ENCODE measurements at regions not wholly inside any gene's neighbourhood (a gene's known extent, or its start where the extent isn't known, plus 50 kb on each side); places are given as distances from the start of the nearest gene placed in this dataset.
"Not testable (repeated sequence)": the region's sequence is repeated elsewhere in the genome, so short reads cannot be mapped to it uniquely, and the experiment has no call there.

DNA sequence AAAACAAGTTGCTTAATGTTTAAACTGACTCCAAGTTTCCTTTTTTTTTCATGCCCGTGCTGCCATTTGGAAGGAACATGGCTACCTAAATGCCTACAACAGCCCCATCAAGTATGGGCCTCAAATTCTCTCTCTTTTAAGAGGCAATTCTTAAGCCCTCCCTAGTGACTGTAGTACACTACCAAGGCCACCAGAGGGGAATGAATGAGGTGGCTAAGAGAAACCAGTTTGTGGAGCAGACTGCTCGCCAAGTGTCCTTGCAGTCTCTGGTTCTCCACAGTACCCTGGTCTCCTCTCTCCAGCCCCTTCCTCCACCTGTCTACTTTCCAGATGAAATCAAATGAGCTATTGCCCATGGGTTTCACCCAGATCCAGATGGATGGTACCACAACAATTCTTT lies 1809.6 kb downstream of the BRINP3 start:
- no peak for DNase-seq

DNA sequence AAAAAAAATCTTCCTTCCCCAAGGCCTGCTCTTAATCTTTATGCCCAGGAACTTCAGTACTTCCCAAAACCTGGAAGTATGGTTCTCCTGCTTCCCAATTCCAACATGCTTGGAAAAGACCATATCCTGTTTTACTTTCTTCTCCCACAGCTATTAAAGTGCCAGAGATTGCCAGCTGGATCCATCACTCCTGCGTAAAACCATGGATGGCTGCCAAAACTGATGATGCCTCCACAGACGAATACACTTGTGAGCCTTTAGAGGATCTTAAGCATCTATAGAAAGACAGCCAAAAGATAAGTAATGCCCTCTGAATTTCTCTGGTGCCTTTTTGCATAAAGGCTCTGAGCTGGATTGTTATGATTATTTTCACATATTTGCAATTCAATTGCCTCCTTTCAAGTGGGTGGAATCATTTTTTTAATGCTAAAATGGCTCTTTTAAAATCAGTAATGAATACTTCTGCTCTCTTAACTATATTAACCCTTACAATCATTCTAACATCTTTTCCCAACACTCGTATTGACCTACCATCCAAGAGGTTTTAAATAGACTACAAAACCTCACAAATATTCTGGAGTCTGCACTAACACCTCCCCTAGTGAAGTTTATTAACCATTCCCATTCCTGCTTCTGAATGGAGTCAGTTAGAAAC lies 1807.8 kb downstream of the BRINP3 start:
- no peak for DNase-seq

GRCh38 chr1:188670837-188671236 lies 1806.8 kb downstream of the BRINP3 start:
- DNase-seq: no peak

- DNase-seq: no peak
Observed at GRCh38 chr1:188672153-188672552, 1805.5 kb downstream of the BRINP3 start.

- DNase-seq: no peak
Observed at GRCh38 chr1:188689542-188689941, 1788.1 kb downstream of the BRINP3 start.

DNA sequence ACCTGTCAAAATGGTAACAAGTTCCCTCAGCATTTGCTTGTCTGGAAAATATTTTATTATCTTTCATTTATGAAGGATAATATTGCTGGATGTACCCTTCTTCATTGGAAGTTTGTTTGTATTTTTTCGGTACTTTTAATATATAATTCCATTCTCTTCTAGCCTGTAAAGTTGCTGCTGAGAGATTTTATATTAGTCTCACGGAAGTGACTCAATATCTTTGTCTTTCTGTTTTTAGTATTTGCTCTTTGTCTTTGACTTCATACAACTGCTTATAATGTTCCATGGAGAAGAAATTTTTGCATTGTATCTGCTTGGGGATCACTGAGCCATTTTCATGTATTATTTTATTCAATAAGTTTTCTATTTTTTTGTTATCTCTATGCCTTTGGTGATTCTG lies 1777.5 kb downstream of the BRINP3 start:
- no peak for DNase-seq

- peak; percentile 41 for DNase-seq
Observed at GRCh38 chr1:188706742-188707141, 1770.9 kb downstream of the BRINP3 start.

GRCh38 chr1:188708795-188709535 lies 1768.7 kb downstream of the BRINP3 start:
- no peak for DNase-seq

- DNase-seq: no peak
Observed at GRCh38 chr1:188715566-188715965, 1762.1 kb downstream of the BRINP3 start.

DNA sequence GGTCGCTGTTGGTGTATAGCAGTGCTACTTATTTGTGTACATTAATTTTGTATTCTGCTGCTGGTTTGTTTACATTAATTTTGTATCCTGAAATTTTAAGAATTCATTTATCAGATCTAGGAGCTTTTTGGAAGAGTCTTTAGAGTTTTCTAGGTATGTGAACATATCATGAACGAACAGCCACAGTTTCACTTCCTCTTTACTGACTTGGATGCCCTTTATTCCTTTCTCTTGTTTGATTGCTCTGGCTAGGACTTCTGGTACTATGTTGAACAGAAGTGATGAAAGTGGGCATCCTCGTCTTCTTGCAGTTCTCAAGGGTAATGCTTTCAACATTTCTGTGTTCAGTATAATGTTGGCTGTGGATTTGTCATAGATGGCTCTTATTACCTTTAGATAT lies 1757.9 kb downstream of the BRINP3 start:
- DNase-seq: no peak

DNA sequence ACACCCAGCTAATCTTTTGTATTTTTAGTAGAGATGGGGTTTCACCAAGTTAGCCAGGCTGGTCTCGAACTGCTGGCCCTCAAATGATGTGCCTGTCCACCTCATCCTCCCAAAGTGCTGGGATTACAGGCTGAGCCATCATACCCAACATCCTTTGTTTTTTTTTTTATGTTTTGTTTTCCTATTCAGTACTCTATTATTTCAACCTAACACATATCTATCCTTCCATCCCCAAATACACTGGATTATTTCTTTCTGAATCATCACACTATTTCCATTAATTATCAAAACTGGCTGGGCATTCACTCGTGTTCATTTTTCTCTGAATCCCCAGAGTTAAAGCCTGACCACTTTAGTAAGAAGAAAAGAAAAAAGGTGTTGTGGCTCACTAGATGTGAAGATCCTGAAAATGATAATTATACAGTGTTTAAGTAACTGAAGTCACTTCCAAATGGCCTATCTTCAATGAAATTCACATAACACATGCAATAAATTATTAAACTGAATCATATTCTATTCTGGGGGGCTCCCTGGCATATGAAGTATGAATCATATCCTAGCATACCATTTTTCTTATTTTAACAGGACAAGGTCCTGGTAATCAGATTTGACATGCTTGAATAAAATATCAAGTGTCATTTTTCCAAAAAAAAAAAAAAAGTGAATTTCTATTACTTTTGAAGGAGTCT lies 1754.2 kb downstream of the BRINP3 start:
- no peak for DNase-seq

DNA sequence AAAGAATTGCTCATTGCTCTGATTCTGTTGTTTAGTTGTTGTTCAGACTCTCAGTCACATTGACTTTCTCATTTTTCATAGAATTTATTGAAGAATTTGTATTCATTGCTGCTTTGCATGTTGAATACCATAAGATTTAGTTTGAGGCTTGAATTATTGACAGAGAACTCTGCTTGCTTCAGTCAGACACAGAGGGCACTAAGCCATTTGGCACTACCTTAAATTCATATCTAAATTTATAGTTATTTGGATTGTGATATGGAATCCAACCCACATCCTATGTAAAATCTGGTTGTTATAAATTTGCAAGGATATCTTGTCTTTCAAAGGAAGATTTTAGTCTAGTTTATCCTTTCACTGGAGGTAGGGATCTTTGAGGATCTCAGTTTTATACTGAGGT lies 1748.6 kb downstream of the BRINP3 start:
- no peak for DNase-seq

DNA sequence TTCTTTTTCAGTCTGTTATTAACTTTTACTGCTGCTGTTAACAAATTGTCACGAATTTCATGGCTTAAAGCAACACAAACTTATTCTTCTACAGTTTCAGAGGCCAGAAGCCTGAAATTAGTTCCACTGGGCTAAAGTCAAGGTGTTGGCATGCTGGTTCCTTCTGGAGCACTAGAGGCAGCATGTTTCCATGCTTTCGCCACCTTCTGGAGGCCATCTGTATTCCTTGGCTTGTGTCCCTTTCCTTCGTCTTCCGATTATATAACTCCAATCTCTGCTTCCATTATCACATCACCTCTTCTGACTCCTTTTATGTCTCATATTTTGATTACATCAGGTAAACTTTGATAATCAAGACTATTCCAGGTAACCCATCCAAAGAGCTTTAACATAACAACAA lies 1742.1 kb downstream of the BRINP3 start:
- DNase-seq: no peak

DNA sequence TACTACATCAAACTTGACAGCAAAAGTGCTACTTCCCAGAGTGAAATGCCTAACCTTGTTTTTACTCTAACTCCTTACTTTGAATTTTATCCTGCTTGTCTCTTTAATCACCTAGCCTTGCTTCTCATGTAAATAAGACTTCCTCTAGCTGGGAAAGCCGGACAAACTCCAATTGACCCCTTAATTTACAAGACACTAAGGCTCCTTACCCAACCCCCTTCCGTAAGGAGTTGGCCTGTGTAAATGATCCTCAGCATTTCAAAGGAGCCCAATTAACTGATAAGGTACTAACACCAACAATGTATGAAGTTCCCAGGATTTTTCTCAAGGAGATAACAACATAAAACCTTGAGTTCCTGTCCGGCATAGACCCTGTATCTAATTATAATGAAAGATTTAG lies 1728.4 kb downstream of the BRINP3 start:
- not testable (repeated sequence) for DNase-seq

GRCh38 chr1:188752027-188752426 lies 1725.6 kb downstream of the BRINP3 start:
- not testable (repeated sequence) for DNase-seq

DNA sequence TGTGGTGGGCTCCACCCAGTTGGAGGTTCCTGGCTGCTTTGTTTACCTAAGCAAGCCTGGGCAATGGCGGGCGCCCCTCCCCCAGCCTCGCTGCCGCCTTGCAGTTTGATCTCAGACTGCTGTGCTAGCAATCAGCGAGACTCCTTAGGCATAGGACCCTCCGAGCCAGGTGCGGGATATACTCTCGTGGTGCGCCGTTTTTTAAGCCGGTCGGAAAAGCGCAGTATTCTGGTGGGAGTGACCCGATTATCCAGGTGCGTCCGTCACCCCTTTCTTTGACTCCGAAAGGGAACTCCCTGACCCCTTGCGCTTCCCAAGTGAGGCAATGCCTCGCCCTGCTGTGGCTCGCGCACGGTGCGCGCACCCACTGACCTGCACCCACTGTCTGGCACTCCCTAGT lies 1719.9 kb downstream of the BRINP3 start:
- not testable (repeated sequence) for DNase-seq

GRCh38 chr1:188761226-188761625 lies 1716.4 kb downstream of the BRINP3 start:
- no peak for DNase-seq

DNA sequence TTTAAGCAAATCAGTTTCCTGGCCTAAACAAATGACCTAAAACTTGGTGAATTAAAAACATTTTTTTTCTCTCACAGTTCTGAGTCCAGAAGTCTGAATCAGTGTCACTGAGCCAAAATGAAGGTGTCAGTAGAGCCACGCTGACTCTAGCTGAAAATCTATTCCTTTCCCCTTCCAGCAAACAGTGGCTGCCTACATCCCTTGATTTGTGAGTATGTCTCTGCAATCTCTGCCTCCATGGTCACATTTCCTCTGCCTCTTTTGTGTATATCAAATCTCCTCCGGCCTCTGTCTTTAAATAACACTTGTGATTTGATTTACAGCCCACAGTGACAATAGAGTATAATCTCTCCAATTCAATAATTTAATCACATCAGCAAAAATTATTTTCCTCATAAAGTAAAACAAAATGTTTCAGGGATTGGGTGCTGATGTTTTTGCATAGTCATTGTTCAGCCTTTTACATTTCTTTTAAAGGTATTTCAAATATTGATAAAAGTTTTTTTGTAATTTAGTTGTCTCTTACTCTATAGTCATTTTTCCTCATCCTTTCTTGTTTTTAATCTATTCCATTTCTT lies 1715.4 kb downstream of the BRINP3 start:
- no peak for DNase-seq

- no peak for DNase-seq
Observed at GRCh38 chr1:188763541-188763940, 1714.1 kb downstream of the BRINP3 start.

DNA sequence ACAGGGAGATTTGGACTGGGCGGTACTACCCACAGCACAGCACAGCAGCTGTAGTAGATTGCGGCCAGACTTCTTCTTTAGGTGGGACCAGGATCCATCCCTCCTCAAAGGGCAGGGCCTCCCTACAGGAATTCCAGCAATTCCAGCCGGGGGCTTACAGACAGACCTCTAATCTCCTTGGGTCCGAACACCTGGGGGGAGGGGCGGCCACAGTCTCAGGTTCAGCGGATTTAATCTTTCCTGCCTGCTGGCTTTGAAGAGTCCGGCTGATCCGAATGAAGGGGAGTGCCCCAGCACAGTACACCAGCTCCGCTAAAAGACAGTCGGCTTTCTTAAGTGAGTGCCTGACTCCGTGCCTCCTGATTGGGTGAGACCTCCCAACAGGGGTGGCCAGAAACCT lies 1708.5 kb downstream of the BRINP3 start:
- no peak for DNase-seq

GRCh38 chr1:188769936-188770335 lies 1707.7 kb downstream of the BRINP3 start:
- DNase-seq: no peak

- no peak for DNase-seq
Observed at GRCh38 chr1:188778578-188778977, 1699.1 kb downstream of the BRINP3 start.

DNA sequence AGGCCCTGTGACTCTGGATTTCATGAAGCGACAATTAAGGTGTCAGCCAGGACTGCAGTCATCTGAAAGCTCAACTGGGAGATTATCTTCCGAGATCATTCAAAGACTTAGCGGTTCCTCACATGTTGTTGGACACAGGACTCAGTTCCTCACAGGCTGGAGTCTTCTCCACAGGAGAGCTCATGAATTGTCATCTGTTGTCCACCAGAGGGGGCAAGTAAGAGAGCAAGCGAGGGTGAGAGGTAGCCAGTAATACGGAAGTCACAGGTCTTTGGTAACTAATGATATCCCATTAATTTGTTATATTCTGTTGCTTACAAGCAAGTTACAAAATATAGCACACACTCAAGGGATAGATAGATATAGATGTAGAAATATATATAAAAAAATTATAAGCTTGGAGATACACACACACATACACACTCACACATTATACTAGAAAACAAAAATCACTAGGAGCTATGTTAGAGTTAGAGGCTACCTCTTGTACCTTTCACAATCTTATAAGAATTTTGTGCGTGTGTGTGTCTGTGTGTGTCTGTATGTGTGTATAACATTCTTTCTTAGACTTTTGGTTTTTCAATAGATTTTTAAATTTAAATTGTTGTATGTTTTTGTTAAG lies 1695.3 kb downstream of the BRINP3 start:
- no peak for DNase-seq

All from T1000 (cell line).